ENCODE measurements at regions not wholly inside any gene's neighbourhood (a gene's known extent, or its start where the extent isn't known, plus 50 kb on each side); places are given as distances from the start of the nearest gene placed in this dataset.

DNA sequence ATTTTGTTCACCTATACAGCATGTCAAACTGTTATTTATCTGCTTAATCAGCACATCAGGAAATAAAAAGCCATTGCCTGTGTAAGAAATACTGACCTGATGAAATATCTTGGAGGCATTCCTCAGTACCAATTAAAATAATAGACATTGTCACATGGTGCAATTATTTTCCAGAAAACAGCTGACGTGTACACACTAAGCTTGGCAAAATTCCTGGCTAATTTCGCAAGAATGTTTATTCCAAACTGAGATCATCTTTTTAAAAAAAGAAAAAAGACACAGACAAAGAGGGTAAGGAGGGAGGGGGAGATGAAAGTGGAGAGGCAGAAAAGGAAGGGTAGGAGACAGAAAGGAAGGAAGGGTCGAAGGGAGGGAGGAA is 61.9 kb upstream of the NFKB1 start:
- Mint-ChIP-seq H3K27me3 (ENCODE audit: unreplicated experiment) (no peaks in the 10 kb centered on the region), H3K27ac (ENCODE audit: unreplicated experiment) (no peak overlapping the region), H3K9me3 (ENCODE audit: unreplicated experiment) (no peaks in the 10 kb centered on the region), H3K36me3 (ENCODE audit: low read depth, unreplicated experiment) (peaks cover 3% of the 10 kb centered on the region), H3K4me3 (ENCODE audit: unreplicated experiment) (no peak overlapping the region), H3K4me1 (ENCODE audit: unreplicated experiment) (peaks cover 31% of the 10 kb centered on the region)
- TF ChIP-seq, protein P1, sequence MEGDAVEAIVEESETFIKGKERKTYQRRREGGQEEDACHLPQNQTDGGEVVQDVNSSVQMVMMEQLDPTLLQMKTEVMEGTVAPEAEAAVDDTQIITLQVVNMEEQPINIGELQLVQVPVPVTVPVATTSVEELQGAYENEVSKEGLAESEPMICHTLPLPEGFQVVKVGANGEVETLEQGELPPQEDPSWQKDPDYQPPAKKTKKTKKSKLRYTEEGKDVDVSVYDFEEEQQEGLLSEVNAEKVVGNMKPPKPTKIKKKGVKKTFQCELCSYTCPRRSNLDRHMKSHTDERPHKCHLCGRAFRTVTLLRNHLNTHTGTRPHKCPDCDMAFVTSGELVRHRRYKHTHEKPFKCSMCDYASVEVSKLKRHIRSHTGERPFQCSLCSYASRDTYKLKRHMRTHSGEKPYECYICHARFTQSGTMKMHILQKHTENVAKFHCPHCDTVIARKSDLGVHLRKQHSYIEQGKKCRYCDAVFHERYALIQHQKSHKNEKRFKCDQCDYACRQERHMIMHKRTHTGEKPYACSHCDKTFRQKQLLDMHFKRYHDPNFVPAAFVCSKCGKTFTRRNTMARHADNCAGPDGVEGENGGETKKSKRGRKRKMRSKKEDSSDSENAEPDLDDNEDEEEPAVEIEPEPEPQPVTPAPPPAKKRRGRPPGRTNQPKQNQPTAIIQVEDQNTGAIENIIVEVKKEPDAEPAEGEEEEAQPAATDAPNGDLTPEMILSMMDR (IDR thresholded peaks at IDR 0.05; ENCODE audit: unreplicated experiment) = no peak
- DNase-seq (ENCODE audit: low spot score) = no peak

DNA sequence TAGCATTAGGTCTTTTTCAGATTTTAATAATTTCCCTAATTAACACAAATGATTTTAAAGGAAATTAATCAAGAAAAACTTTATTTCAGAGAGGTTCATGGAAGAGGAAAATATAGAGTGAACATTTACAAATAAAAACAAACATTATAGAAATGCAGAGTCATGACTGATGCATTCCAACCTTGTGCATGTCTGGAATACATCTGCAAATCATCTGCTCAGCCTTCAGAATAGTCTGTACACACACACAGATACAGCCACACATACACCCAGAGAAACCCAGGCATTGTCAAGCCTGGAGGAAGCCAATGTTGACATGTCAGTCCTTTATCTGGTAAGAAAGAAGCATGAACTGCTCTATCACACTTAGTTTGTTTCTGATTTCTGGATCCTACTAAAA is 61.3 kb upstream of the NFKB1 start:
- Mint-ChIP-seq H3K36me3 (ENCODE audit: low read depth, unreplicated experiment) (peaks cover 3% of the 10 kb centered on the region), H3K27me3 (ENCODE audit: unreplicated experiment) (no peaks in the 10 kb centered on the region), H3K9me3 (ENCODE audit: unreplicated experiment) (no peaks in the 10 kb centered on the region), H3K4me1 (ENCODE audit: unreplicated experiment) (peaks cover 31% of the 10 kb centered on the region), H3K4me3 (ENCODE audit: unreplicated experiment) (no peak overlapping the region), H3K27ac (ENCODE audit: unreplicated experiment) (no peak overlapping the region)
- TF ChIP-seq, protein P1 (IDR thresholded peaks at IDR 0.05; ENCODE audit: unreplicated experiment) = no peak
- DNase-seq (ENCODE audit: low spot score) = no peak

DNA sequence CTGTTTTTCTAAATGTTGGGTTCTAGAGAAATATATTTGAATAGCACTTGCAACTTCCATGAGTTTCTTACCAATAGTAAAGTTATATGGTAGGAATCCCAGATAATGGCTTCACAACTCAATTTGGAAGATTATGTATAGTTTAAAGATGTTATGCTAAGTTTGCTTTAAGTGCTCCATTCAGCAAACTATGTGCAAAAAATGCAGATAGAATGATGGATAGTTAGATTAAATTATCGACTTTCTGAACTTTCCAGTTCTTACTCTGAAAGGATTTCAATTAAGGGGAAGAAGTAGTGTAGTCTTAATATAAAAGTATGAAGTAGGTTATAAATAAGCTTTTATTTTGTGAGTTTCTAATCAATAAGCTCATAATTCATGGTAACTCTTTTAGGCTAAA is 60.7 kb upstream of the NFKB1 start:
- H3K4me3 Mint-ChIP-seq (ENCODE audit: unreplicated experiment) = no peak overlapping the region
- H3K9me3 Mint-ChIP-seq (ENCODE audit: unreplicated experiment) = no peaks in the 10 kb centered on the region
- H3K36me3 Mint-ChIP-seq (ENCODE audit: low read depth, unreplicated experiment) = peaks cover 3% of the 10 kb centered on the region
- H3K4me1 Mint-ChIP-seq (ENCODE audit: unreplicated experiment) = peaks cover 31% of the 10 kb centered on the region
- TF ChIP-seq, protein P1 (IDR thresholded peaks at IDR 0.05; ENCODE audit: unreplicated experiment) = no peak
- no peak for DNase-seq (ENCODE audit: low spot score)
- H3K27me3 Mint-ChIP-seq (ENCODE audit: unreplicated experiment) = no peaks in the 10 kb centered on the region
- no peak overlapping the region for H3K27ac Mint-ChIP-seq (ENCODE audit: unreplicated experiment)

DNA sequence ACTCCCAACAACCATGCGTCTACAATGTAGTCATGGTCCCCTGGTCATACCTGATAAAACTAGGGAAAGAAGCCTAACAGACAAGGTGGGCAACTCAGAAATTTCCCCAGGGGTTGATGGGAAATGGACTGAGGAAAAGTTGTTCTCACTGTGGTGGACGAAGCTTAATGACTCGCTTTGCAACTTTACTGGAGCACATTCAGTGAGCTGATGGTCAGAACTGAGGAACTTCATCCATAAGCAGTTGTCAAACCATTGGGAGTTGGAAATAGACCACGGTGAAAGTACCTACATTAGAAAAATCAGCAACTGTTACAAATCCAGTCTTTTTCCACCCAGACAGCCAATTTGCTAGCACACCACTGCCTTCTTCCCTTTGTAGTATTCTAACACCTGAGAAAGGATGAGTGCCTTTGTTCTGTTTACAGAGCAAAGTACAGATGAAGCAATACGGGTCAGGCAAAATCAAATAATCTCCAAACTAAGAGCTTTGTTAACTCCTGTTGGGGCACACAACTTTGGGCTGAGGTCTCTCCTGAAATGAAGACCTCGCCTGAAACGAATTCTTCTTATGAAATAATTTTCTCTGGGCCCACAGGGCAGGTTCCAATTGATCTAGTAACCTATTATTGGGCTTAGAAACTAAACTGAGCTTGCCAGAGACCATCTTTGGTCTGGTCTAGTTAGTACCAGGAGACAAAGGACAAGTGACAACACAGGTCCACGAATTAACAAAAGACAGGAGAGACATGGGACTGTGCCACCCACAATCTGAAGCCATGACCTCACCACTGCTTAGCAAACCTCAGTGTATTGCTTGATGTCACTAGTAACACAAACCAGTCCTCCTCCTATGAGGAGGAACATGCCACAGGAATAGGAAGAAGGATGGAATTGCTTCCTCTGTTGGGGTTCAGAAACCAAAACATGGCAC is 58.9 kb upstream of the NFKB1 start:
- H3K27ac Mint-ChIP-seq (ENCODE audit: unreplicated experiment) = no peak overlapping the region
- H3K9me3 Mint-ChIP-seq (ENCODE audit: unreplicated experiment) = no peaks in the 10 kb centered on the region
- DNase-seq (ENCODE audit: low spot score) = no peak
- H3K4me1 Mint-ChIP-seq (ENCODE audit: unreplicated experiment) = peaks cover 28% of the 10 kb centered on the region
- H3K27me3 Mint-ChIP-seq (ENCODE audit: unreplicated experiment) = no peaks in the 10 kb centered on the region
- no peak overlapping the region for H3K4me3 Mint-ChIP-seq (ENCODE audit: unreplicated experiment)
- no peaks in the 10 kb centered on the region for H3K36me3 Mint-ChIP-seq (ENCODE audit: low read depth, unreplicated experiment)
- TF ChIP-seq, protein P1 (IDR thresholded peaks at IDR 0.05; ENCODE audit: unreplicated experiment) = no peak

DNA sequence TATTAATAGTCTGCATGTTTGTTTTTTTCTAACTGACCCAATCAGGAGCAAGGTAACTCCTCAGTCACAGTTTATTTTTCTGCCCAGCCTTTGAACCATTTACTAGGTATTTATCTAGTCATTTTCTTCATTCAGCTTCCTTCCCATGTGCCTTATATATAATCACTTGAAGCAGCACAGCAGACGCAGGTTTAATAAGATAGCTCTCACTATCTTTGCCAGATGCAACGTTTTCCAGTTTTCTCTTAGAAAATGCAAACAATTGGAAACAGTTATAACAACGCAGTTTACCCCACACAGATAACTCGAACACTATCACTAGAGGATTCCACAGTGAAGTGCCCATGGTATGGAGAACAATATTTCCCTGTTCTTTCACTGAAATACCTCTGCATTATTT is 56.4 kb upstream of the NFKB1 start:
- Mint-ChIP-seq H3K27ac (ENCODE audit: unreplicated experiment) (no peak overlapping the region), H3K36me3 (ENCODE audit: low read depth, unreplicated experiment) (no peaks in the 10 kb centered on the region), H3K9me3 (ENCODE audit: unreplicated experiment) (no peaks in the 10 kb centered on the region), H3K4me1 (ENCODE audit: unreplicated experiment) (peaks cover 17% of the 10 kb centered on the region), H3K4me3 (ENCODE audit: unreplicated experiment) (no peak overlapping the region), H3K27me3 (ENCODE audit: unreplicated experiment) (no peaks in the 10 kb centered on the region)
- DNase-seq (ENCODE audit: low spot score) = no peak
- TF ChIP-seq, protein P1 (IDR thresholded peaks at IDR 0.05; ENCODE audit: unreplicated experiment) = no peak
